Skeletal muscle satellite cell (primary cell): ENCODE measurements at regions not wholly inside any gene's neighbourhood (a gene's known extent, or its start where the extent isn't known, plus 50 kb on each side); places are given as distances from the start of the nearest gene placed in this dataset.

ENCODE experiments used
- H3K27me3 ChIP-seq: 2 replicates; pipeline ENCODE4 v1.7.0; 2013; ENCODE audit warnings: low read length; ENCODE audit not compliant: control insufficient read depth, insufficient read depth
- H3K36me3 ChIP-seq: 2 replicates; pipeline ENCODE4 v1.7.0; 2013; ENCODE audit warnings: mild to moderate bottlenecking, control low read depth, low read length; ENCODE audit not compliant: insufficient read depth
- H3K4me1 ChIP-seq: 2 replicates; pipeline ENCODE4 v1.7.0; 2013; ENCODE audit warnings: low read length; ENCODE audit not compliant: control insufficient read depth, insufficient read depth
- H3K4me2 ChIP-seq: 2 replicates; pipeline ENCODE4 v1.7.0; 2013; ENCODE audit warnings: mild to moderate bottlenecking, low read length
- H3K4me3 ChIP-seq: 2 replicates; pipeline ENCODE4 v1.7.0; 2013; ENCODE audit warnings: low read length
- H3K9ac ChIP-seq: 2 replicates; pipeline ENCODE4 v1.7.0; 2013; ENCODE audit warnings: mild to moderate bottlenecking, low read depth, low read length, moderate library complexity
- H3K9me3 ChIP-seq: replicated peaks from 2 replicates; pipeline ENCODE4 v1.7.0; 2013; ENCODE audit warnings: mild to moderate bottlenecking, control low read depth, low read length

DNA sequence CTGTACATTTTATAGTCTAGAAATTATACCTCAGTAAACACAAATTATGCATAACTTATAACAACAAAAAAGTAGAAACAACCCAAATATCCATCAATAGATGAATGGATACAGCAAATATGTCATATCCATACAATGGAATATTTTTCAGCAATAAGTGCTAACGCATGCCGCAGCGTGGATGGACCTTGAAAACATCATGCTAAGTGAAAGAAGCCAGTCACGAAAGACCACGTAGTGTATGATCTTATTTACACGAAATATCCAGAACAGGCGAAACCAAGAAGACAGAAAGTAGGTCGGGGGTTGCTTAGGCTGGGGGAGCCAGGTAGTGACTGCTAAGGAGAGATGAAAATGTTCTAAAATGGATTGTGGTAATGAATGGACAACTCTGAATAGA is 167.1 kb upstream of the MYCN start:
- Histone ChIP-seq H3K4me2 (no peak overlapping the region), H3K9me3 (peaks cover 2% of the 10 kb centered on the region), H3K9ac (no peak overlapping the region), H3K4me1 (no peaks in the 10 kb centered on the region), H3K27me3 (no peaks in the 10 kb centered on the region), H3K36me3 (no peaks in the 10 kb centered on the region), H3K4me3 (no peak overlapping the region)

DNA sequence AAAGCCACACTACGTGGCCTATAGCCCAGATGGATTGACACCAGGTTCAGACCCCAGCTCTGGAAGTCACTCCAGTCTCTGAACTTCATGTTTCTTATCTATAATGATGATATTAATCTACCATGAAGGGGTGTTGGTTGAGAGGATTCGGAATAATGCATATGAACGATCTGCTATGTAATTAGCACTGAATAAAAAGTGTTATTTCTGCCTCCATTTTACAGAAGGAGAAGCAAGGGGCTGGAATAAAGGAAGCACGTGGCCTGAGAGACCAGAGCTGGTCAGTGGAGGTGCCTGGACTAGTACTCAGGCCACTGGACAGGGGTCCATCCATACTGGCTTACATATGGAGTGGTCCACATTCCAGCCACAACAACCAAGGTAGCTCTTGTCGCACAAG is 166.5 kb upstream of the MYCN start:
- Histone ChIP-seq H3K9me3 (peaks cover 2% of the 10 kb centered on the region), H3K4me3 (no peak overlapping the region)

DNA sequence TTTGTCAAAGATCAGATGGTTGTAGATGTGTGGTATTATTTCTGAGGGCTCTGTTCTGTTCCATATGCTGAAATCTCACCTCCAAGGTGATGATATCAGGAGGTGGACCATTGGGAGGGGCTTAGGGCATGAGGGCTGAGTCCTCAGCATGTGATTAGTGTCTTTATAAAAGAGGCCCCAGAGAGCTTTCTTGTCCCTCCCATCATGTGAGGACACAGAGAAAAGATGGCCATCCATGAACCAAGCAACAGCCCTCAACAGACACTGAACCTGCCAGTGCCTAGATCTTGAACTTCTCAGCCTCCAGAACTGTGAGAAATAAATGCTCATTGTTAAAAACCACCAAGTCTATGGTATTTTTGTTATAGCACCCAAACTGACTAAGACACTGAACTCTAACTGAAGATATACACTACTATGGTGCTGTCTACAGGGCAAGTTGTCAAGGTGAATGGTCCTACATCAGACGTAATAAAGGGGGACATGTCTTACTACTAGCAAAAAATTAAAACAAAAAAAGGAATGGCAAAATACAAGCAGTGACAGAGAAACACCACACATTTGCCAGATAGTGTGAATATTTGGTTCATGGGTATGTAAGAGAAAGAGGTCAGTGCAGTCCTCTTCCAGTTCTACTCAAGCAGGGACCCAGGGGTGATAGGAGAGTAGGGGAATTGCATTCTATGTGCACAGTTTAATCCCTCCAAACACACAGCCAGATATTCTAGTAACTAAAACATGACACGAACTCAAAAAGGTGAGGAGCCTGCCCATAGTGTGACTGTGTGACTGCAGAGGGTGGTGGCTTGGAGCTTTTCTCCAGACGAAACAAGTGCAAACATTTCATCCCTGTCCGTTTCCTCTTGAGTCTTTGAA is 164.4 kb upstream of the MYCN start:
- Histone ChIP-seq H3K4me2 (no peak overlapping the region), H3K36me3 (no peaks in the 10 kb centered on the region), H3K4me1 (no peaks in the 10 kb centered on the region), H3K27me3 (no peaks in the 10 kb centered on the region), H3K9ac (no peak overlapping the region), H3K4me3 (no peak overlapping the region), H3K9me3 (peaks cover 2% of the 10 kb centered on the region)

More for the DNA sequence above, 166.5 kb upstream of the MYCN start:
- no peak overlapping the region for H3K4me2 ChIP-seq
- H3K36me3 ChIP-seq: no peaks in the 10 kb centered on the region
- H3K9ac ChIP-seq: no peak overlapping the region
- H3K4me1 ChIP-seq: no peaks in the 10 kb centered on the region
- no peaks in the 10 kb centered on the region for H3K27me3 ChIP-seq

DNA sequence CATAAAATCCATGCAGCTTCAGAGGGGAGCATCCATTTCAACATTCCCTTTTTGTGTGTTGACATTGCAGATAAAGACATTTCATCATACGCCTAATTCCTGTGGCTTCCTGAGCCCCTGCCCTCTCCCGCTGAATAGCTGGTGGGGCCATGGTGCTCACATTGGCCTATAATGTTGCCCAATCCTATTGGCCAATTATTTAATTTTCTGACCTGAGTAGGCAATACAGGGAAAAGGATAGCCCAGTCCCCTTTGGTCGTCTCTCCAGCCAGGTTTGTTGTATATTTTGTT is 163.8 kb upstream of the MYCN start:
- Histone ChIP-seq H3K4me2 (no peak overlapping the region), H3K4me1 (no peaks in the 10 kb centered on the region), H3K36me3 (no peaks in the 10 kb centered on the region), H3K27me3 (no peaks in the 10 kb centered on the region), H3K9ac (no peak overlapping the region), H3K9me3 (peaks cover 2% of the 10 kb centered on the region), H3K4me3 (no peak overlapping the region)

DNA sequence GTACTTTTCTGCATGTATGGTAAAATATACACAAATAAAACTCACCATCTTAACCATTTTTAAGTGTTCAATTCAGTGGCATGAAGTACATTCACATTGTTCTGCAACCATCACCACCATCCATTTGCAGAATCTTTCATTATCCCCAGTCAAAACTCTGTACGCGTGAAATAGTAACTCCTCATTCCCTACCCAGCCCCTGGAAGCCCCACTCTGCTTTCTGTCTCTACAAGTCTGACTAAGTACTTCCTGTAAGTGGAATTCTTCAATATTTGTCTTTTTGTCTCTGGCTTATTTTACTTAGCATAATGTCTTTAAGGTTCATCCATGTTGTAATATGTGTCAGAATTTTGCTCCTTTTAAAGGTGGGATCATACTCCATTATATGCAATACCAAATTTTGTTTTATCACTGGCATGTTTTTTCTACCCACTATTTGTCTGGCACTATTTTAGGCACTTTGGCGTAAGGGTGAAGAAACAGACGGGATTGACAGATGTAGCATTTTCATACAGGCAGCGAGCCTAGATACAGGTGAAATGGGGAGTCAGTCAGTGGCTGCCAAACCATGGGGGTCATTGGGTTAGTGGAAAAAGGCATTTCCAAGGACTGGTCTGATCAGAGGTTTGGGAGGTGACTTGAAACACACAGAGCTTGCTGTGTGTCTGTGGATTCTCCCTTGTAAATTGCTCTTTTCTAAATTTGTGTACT is 163.2 kb upstream of the MYCN start:
- Histone ChIP-seq H3K4me1 (no peaks in the 10 kb centered on the region), H3K27me3 (no peaks in the 10 kb centered on the region), H3K4me2 (no peak overlapping the region), H3K36me3 (no peaks in the 10 kb centered on the region), H3K4me3 (no peak overlapping the region), H3K9ac (no peak overlapping the region), H3K9me3 (no peaks in the 10 kb centered on the region)

DNA sequence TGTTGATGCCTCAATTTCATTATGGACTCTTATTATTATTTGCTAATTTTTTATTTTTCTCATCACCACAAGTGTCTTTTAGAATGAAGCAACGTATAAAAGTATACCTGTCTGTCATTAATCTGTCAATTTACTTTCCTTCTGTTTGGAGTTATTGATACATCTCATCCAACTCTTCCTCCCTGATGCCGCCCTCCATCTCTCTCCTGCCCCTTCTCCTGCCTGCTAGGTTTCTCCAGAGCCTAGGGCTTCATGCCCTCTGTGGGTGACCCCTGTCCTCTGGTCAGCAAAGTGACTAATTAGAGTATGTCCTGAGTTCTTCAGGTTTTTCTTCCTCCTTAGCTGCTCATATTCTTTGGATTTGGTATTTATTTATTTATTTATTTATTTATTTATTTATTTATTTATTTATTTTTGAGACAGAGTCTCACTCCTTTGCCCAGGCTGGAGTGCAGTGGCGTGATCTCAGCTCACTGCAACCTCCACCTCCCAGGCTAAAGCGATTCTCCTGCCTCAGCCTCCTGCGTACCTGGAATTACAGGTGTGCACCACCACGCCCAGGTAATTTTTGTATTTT is 162.5 kb upstream of the MYCN start:
- H3K27me3 ChIP-seq: no peaks in the 10 kb centered on the region
- H3K36me3 ChIP-seq: no peaks in the 10 kb centered on the region
- no peak overlapping the region for H3K4me3 ChIP-seq
- no peaks in the 10 kb centered on the region for H3K4me1 ChIP-seq
- H3K4me2 ChIP-seq: no peak overlapping the region
- no peaks in the 10 kb centered on the region for H3K9me3 ChIP-seq
- H3K9ac ChIP-seq: no peak overlapping the region

DNA sequence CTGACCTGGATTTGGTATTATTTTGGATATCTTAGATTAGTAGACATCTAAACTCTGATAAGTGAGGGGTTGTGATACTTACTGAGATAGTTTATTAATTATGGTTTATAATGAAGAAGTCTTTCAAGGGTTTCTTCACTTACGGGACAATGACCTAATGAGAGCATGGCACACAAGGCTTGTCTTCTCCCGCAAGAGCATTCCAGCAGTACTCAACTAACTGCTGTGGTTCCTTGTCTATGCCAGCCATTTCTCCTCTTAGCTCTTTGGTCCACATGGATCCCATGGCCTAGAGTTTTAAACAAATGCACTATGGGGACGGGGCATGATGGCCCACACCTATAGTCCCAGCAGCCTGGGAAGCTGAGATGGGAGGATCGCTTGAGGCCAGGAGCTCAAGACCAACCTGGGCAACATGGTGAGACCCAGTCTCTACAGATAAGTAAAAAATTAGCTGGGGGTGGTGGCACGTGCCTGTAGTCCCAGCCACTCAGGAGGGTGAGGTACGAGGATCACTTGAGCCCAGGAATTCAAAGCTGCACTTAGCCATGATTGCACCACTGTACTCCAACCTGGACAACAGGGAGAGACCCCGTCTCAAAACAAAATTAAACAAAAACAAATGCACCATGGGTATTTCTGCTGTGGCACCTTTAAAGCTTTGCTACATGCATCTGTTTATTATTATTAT is 161.7 kb upstream of the MYCN start:
- Histone ChIP-seq H3K27me3 (no peaks in the 10 kb centered on the region), H3K36me3 (no peaks in the 10 kb centered on the region), H3K4me1 (no peaks in the 10 kb centered on the region), H3K9me3 (no peaks in the 10 kb centered on the region), H3K9ac (no peak overlapping the region), H3K4me3 (no peak overlapping the region), H3K4me2 (no peak overlapping the region)

DNA sequence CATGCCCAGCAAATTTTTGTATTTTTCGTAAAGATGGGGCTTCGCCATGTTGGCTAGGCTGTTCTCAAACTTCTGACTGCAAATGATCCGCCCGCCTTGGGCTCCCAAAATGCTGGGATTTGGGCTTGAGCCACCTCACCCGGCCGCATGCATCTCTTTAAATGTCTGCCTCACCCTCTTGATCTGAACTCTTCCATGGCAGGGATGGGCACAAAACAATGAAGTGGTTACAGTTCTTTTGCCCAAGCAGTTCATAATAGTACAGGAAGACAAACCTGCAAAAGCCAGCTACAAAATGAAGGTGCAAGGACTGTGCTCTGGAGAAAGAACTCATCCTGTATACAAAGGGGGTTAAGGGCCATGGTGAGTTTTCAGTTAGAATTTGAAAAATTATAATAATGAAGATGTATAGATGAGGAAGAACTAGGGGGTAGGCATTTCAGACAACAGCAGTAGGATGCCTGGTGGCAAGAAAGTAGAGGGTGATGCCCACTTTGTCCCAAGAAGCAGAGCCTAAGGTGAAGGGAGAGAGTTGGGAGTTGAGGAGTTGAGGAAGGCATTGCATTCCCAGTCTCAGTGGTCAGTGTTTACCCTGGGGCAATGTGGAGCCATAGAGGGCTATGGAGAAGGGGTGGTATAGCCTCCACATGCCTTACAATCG is 160.8 kb upstream of the MYCN start:
- Histone ChIP-seq H3K27me3 (no peaks in the 10 kb centered on the region), H3K4me3 (no peak overlapping the region), H3K9me3 (no peaks in the 10 kb centered on the region), H3K4me2 (no peak overlapping the region), H3K36me3 (no peaks in the 10 kb centered on the region), H3K9ac (no peak overlapping the region), H3K4me1 (no peaks in the 10 kb centered on the region)

DNA sequence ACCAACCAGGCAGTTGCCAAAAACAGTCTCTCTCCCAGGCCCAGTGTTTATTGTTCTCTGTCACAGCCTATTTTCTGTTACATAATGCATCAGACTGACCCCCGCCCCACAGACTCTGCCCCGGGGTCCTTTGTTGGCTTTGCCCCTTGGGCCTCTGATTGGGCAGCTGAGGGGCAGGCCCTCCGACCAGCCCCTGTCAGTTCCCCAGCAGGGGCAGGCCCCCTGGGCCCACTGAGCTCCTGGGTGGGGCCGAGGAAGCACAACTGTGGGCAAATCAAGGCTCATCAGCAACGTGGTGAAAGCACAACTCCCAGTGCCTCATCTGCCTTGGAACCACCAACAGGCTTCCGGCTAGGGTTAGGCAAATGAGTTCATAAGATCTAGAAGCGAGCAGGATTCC is 160.1 kb upstream of the MYCN start:
- Histone ChIP-seq H3K4me1 (no peaks in the 10 kb centered on the region), H3K4me2 (no peak overlapping the region), H3K36me3 (no peaks in the 10 kb centered on the region), H3K4me3 (no peak overlapping the region), H3K9me3 (no peaks in the 10 kb centered on the region), H3K27me3 (no peaks in the 10 kb centered on the region), H3K9ac (no peak overlapping the region)

DNA sequence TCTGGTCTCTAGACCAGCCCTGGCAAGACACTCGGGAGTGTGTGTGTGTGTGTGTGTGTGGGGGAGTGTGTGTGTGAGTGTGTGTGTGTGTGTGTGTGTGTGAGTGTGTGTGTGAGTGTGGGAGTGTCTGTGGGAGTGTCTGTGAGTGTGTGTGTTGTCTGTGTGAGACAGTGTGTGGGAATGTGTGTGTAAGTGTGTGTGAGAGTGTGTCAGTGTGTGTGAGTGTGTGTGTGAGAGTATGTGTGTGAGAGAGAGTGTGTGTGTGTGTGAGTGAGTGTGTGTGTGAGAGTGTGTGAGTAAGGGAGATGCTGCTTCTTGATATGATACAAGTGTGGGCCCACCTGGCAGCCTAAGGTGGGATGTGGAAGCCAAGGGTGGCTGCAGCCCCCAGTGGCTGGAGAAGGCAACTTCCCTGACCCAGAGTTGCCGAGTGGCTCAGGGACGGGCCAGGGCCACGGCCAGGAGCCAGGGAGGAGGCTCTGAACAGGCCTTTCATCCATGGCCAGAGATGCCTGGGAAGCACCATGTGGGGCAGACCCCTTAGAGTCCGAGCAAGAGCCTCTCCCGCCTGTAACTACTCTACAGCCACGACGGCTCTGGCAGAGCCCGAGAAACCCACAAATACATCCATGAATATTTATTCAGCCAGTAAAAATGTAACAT is 159.3 kb upstream of the MYCN start:
- no peak overlapping the region for H3K4me2 ChIP-seq
- no peaks in the 10 kb centered on the region for H3K36me3 ChIP-seq
- no peaks in the 10 kb centered on the region for H3K4me1 ChIP-seq
- H3K9me3 ChIP-seq: no peaks in the 10 kb centered on the region
- H3K4me3 ChIP-seq: no peak overlapping the region
- H3K9ac ChIP-seq: no peak overlapping the region
- no peaks in the 10 kb centered on the region for H3K27me3 ChIP-seq
